GM23338 (cell line): ENCODE measurements at regions not wholly inside any gene's neighbourhood (a gene's known extent, or its start where the extent isn't known, plus 50 kb on each side); places are given as distances from the start of the nearest gene placed in this dataset.

Experiments
- CTCF ChIP-seq, 2 experiments: fragments of 200-600 bp in 1 of 2; sonication (generic) in 1 of 2; conservative IDR thresholded peaks; 2 replicates each; pipeline versions ENCODE4 v1.5.1 to v1.6.1; 2016 to 2017; ENCODE audit warnings: antibody characterized with exemption in 2 of 2, low read depth in 2 of 2, mild to moderate bottlenecking in 2 of 2, moderate library complexity in 1 of 2
- EZH2 ChIP-seq: fragments of 200-600 bp; sonication (generic); IDR thresholded peaks from one replicate; pipeline ENCODE4 v1.8.0; 2017; ENCODE audit warnings: antibody characterized with exemption, mild to moderate bottlenecking, low read depth; ENCODE audit not compliant: unreplicated experiment
- EZH2phosphoT487 ChIP-seq: fragments of 200-600 bp; sonication (generic); IDR thresholded peaks from one replicate; pipeline ENCODE4 v1.8.1; 2018; ENCODE audit warnings: antibody characterized with exemption; ENCODE audit not compliant: unreplicated experiment
- JUNB ChIP-seq: IDR thresholded peaks from one replicate; pipeline ENCODE4 v1.6.1; 2016; ENCODE audit warnings: antibody characterized with exemption; ENCODE audit not compliant: unreplicated experiment
- POLR2AphosphoS5 ChIP-seq: IDR thresholded peaks from 2 replicates; pipeline ENCODE4 v1.6.1; 2016; ENCODE audit warnings: antibody characterized with exemption, low read depth
- ZNF331 ChIP-seq: fragments of 250-450 bp; sonication (Bioruptor Pico); IDR thresholded peaks from 2 replicates; pipeline ENCODE4 v1.5.0; 2020; ENCODE audit warnings: low read depth, mild to moderate bottlenecking, moderate library complexity
- ZNF462 ChIP-seq: fragments of 250-450 bp; sonication (Bioruptor Pico); IDR thresholded peaks from 2 replicates; pipeline ENCODE4 v1.5.0; 2020; ENCODE audit warnings: mild to moderate bottlenecking, moderate library complexity
- TF ChIP-seq, protein P1 (sequence below): IDR thresholded peaks from one replicate; pipeline ENCODE4 v1.6.1; 2018; ENCODE audit warnings: antibody characterized with exemption; ENCODE audit not compliant: unreplicated experiment
- TF ChIP-seq, protein P2 (sequence below): IDR thresholded peaks from 2 replicates; pipeline ENCODE4 v1.6.1; 2016; ENCODE audit warnings: antibody characterized with exemption

DNA sequence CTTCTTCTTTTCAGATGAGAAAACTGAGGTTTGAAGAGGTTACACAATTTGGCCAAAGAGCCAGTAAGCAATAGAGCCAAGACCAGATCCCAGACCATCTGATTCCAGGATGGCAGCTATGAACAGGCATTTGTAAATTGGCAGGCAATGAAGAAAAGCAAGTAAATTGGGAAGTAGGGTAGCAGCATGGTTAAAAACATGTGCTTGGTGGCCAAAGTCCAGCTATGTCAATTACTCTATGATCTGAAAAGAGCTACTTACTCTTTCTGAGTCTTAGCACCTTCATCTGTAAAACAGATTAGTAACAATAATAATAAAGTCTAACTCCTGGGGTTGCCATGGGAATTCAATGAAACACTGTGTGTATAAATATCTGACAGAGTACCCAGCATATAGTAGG, 60.2 kb upstream of the MDM1 start:
- TF ChIP-seq POLR2AphosphoS5 (no peak), CTCF (conservative IDR thresholded peaks at IDR 0.05; ENCODE audit: low read depth in 2 of 2) (no peak), EZH2 (no peak), JUNB (no peak), EZH2phosphoT487 (no peak), ZNF462 (CRISPR knock-in tag) (no peak), ZNF331 (CRISPR knock-in tag) (no peak)
- TF ChIP-seq, protein P1, sequence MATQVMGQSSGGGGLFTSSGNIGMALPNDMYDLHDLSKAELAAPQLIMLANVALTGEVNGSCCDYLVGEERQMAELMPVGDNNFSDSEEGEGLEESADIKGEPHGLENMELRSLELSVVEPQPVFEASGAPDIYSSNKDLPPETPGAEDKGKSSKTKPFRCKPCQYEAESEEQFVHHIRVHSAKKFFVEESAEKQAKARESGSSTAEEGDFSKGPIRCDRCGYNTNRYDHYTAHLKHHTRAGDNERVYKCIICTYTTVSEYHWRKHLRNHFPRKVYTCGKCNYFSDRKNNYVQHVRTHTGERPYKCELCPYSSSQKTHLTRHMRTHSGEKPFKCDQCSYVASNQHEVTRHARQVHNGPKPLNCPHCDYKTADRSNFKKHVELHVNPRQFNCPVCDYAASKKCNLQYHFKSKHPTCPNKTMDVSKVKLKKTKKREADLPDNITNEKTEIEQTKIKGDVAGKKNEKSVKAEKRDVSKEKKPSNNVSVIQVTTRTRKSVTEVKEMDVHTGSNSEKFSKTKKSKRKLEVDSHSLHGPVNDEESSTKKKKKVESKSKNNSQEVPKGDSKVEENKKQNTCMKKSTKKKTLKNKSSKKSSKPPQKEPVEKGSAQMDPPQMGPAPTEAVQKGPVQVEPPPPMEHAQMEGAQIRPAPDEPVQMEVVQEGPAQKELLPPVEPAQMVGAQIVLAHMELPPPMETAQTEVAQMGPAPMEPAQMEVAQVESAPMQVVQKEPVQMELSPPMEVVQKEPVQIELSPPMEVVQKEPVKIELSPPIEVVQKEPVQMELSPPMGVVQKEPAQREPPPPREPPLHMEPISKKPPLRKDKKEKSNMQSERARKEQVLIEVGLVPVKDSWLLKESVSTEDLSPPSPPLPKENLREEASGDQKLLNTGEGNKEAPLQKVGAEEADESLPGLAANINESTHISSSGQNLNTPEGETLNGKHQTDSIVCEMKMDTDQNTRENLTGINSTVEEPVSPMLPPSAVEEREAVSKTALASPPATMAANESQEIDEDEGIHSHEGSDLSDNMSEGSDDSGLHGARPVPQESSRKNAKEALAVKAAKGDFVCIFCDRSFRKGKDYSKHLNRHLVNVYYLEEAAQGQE, result no peak
- TF ChIP-seq, protein P2, sequence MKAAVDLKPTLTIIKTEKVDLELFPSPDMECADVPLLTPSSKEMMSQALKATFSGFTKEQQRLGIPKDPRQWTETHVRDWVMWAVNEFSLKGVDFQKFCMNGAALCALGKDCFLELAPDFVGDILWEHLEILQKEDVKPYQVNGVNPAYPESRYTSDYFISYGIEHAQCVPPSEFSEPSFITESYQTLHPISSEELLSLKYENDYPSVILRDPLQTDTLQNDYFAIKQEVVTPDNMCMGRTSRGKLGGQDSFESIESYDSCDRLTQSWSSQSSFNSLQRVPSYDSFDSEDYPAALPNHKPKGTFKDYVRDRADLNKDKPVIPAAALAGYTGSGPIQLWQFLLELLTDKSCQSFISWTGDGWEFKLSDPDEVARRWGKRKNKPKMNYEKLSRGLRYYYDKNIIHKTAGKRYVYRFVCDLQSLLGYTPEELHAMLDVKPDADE, result no peak
